ENCODE measurements at regions not wholly inside any gene's neighbourhood (a gene's known extent, or its start where the extent isn't known, plus 50 kb on each side); places are given as distances from the start of the nearest gene placed in this dataset.

DNA sequence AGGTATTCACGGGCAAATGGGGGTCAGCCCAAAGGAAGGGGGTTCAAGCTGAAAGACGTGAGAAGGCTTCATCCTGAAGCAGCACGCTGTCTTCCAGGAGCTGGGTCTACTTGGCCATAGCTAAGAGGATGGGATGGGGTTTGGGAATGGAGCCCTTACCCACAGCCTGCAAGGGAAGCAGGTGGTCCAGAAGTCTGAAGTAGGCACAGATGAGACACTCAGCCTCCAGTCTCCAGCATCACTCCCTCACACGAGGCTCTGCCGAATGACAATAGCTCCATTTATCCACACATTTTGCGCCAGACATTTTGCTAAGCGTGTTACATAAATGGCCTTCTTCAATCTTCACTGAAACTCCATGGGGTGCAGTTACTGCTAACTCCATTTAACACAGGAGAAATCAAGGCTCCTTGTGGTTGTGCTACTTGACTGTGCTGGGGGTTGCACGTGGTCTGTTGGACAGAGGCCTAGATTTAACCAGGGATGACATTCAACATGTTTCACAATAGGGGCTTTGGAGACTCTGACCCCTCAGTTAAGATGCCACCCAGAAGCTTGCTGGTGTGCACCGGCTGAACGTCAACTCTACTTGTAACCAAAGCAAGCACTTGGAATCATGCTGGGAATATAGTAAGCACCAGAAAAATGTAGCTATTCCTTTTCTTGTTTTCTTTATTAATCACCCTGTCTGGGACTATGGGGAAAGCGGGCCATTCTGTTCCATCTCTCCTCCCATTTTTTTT, 85.3 kb downstream of the FAM241B start:
- ATAC-seq (peak; percentile 86), DNase-seq (ENCODE audit: low spot score) (no peak)
- intact Hi-C loops (cut with DNase I), result no loop called here

DNA sequence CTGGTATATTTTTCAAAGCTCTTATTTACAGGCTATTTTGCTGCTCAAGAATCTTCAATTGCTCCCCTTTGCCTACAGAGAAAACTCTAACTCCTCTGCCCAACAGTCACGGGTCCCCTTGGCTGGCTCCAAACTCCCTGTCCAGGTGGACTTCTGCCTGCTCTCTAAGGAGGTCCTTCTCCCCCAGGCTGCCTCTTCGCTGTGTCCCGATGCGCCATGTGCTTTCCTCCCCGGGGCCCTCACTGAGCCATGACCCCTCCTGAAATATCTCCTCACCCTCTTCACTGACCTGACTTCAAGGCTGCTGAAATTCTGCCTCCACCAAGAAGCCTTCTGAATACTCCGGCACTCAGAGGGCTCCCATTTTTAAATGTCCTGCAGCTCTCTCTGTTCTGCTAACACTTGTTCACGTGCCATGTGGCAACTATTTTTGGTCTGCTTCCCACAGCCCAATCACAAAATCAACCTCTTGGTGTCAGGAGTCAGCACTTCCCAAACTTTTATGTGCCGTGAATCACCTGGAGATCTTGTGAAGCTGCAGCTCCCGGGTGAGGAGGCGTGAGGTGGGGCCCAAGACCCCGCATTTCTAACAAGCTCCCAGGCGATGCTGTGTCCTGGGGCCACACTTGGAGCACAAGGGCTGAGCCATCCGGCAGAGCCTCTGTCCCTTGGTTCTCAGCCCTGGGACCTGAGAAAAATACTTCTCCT, 85.7 kb upstream of the COL13A1 start:
- DNase-seq (ENCODE audit: low spot score) (no peak), ATAC-seq (no peak)
- intact Hi-C loops (cut with DNase I), result loop anchor here (2.0 kb wide), 1 partner anchor 65 kb away; no protein-coding TSS in a partner anchor

DNA sequence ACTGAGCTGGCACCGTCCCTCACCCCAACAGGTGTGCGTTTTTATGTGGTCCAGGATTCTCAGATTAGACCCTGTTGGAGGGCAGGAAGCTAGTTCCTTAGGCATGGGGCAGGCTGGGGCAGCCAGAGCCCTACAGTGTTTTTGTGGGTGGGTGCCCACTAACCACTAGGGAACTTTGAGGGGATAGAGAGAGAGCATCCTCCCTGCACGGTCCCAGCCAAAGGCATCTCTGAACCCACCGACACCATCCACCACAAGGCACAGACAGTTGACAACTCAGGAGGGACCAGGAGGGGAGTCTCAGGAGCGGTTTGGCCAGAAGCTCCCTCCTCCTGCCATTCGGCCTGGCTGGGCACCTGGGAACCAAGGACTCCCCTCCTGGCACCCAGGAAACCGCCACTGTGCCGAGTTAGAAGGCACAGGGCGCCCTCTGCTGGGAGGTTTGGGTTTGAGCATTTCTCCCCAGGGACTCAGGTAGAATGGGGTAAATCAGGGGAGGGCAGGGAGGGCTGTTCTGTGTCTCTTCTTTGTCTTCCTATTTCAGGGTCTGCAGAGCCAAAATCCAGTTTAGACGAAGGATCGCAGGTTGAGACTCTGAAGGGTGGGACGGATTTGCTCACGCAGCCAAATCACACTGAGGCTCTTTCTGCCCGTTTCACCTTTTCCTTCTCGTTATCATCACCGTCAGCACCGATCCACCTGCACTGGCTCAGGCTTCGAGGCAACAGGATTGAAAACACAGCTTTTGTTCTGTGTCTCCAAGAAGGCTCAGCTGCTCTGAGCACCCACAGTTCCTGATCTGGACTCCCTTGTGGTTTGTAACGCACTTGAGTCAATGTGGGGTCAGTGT, 84.8 kb upstream of the COL13A1 start:
- no peak for ATAC-seq
- intact Hi-C loops (cut with DNase I), result loop anchor here (2.0 kb wide), 1 partner anchor 66 kb away; no protein-coding TSS in a partner anchor
- no peak for DNase-seq (ENCODE audit: low spot score)

DNA sequence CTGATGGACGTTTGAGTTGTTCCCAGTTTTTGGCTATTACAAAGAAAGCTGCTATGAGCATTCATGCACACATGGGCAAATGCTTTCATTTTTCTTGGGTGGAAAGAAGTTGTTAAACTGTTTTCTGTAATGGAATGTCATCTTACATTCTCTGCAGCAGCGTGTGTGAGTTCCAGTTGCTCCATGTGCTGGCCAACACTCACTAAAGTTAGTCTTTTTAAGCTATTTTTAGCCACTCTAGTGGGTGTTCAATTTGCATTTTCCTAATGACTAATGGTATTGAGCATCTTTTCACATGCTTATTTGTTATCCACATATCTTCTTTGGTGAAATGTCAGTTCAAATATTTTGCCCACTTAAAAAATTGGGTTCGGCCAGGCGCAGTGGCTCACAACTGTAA, 82.8 kb upstream of the COL13A1 start:
- ATAC-seq (no peak), DNase-seq (ENCODE audit: low spot score) (no peak)
- intact Hi-C loops (cut with DNase I), result no loop called here

DNA sequence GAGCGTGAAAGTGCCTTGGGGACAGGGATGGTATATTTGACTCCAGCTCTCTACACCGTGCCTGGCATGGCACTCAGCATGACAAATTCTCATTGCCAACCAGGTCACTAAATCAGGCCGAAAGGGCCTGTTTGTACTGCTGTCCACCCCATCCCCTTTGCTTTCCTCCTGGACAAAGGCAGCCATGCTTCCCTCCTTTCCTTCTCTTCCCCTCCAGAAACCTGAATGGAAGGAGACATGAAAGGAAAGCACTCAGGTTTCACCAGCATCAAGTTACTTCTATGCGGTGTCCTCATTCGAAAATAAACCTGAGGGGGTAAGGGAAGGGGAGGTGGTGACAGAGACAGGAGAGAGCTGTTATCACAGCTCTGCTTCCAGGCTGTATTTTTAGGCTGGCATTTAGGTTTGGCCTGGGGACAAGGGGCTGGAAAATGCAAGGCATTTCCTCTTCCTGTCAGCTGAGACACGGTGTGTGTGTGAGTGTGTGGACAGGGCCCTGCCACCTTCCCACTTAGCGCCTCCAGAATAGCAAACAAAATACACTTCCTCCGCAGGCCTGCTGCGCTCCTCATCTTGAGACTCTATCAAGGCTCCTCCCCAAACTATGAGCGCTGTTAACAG, 79.9 kb upstream of the COL13A1 start:
- DNase-seq (ENCODE audit: low spot score) (no peak), ATAC-seq (peak; percentile 20)

DNA sequence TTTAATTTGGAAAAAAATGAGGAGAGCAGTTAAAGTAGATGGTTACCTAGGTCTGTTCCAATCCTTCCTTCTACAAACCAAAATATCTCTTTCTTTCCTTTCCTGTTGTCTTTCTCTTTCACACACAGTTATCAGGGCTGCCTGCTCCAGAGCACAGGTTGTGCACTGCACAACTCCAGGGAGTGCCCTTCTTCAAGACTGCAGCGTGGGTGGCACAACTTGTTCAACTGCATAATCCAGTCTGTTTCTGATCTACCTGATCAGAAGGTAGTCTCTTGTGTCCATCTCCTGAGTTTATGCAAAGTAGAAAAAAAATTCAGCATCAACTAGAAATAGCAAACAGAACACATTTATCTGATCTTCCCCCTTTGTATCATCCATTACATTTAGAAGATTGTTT, 78.1 kb upstream of the COL13A1 start:
- DNase-seq (ENCODE audit: low spot score) (no peak), ATAC-seq (no peak)
- intact Hi-C loops (cut with DNase I), result no loop called here

More for the DNA sequence above, 79.9 kb upstream of the COL13A1 start:
- intact Hi-C loops (cut with DNase I), result no loop called here

DNA sequence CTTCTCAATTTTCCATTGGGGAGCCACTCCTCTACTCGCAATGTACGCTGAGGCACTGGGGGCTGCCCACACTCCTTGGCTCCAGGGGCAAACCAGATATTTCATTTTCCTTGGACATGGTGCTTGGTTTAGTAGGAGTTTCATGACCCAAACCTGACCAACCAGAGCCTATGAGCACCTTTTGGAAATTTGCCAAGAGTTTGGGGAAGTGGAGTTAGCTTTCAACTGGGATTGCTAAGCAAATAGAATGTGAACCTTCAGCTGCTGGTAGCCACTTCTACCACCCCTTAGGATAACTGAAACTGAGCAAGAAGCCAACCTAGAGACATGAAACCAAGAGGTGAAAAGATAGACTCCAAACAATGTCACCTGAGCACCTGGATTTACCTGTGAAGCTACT, 74.9 kb upstream of the COL13A1 start:
- ATAC-seq (no peak), DNase-seq (ENCODE audit: low spot score) (no peak)
- intact Hi-C loops (cut with DNase I), result no loop called here

DNA sequence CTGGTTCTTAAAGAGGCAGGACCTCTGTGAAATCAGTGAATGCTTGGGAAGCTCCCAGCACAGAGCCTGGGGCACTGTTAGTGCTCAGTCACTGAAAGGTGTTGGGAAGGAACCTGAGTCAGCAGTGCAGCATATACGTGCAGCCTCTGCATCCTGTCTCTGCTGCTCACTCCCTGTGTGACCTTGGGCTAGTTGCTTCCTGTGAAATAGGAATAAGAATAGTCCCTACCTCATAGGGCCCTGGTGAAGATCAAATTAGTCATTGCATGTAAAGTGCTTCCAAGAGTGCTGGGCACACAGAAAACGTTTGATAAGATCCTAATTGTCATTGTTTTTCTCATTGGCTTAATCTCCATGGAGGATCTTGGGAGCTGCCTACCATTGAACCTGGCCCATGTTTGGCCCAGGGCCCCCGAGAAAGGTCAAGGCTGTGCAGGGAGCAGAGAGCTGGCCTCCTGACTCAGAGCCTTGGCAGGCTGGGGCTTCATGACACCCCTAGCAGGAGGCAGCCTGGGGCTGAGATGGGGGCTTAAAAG, 73.3 kb upstream of the COL13A1 start:
- DNase-seq (ENCODE audit: low spot score), result no peak
- intact Hi-C loops (cut with DNase I), result no loop called here
- no peak for ATAC-seq

DNA sequence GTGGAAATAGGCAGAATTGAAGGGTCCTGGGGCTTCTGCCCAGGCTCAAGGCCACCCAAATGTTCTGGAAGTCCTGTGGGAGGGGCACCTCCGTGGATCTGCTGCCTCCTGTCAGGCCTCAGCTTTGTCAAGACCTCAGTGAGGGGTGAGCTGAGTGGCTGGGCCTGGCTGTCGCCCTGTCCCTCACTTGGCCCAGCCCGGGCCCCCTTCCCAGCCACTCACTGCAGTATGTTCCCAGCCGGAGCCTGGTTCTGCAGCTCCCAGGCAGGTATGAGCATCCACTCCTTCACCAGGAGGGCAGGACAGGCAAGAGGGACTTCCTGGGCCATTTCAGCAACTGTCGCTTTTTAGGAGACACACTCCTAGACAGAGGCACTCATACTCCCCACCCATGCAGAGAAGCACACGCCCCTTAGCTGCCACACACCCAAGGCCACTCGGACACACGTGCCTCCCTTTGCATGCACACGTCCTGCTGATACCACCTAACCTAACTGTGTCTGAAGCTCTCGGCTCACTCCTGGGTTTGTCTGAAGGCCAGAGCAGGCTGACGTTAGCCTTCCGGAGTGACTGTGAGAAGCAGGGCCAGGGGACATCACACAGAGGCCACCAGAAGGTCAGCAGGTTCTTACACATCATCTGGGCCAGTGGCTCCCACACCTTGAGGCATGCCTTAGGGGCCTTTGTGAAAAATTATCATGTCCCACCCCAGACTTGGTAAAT, 72.2 kb upstream of the COL13A1 start:
- intact Hi-C loops (cut with DNase I), result no loop called here
- ATAC-seq (no peak), DNase-seq (ENCODE audit: low spot score) (peak; percentile 26)

DNA sequence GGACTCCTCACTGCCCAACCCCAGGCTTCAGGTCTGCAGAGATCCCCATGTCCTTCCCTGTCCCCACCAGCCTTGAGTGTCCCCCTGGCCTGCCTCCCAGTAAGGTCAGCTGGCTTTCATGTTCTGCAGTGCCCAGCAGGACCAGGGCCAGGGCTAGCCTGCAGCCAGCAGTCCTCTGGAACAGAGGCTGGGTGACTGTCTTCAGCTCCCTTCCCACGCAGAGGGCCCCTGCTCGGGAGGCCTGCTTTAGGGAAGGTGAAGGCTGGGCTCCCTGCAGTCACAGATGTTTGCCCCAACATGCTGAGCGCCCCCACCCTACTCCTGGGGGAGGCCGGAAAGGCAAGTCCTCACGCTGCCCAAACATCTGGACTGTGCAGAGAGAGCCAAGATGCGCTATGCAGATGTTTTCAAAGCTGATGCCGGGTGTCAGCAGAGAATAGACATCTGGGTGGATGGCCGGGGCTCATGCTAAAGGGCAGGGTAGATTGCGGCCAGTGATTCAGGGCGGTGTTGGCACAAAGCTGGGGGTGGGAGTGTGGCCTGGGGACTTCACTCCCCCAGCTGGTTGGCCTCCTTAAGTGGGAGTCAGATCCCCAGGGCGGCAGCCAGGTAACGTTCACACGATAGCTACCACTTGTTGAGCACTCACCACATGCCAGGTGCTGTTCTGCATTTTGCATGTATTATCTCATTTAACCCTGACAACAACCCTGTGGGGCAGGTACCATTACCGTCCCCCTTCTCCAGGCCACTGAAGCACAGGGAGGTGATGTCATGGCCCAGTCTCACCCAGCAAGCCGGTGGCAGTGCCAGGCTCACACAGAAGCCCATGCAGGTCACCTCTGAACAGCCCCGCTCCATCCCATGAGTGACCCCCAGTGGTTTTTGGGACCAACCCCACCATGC, 71.2 kb upstream of the COL13A1 start:
- intact Hi-C loops (cut with DNase I), result no loop called here
- DNase-seq (ENCODE audit: low spot score), result peak; percentile 54
- peak; percentile 69 for ATAC-seq

DNA sequence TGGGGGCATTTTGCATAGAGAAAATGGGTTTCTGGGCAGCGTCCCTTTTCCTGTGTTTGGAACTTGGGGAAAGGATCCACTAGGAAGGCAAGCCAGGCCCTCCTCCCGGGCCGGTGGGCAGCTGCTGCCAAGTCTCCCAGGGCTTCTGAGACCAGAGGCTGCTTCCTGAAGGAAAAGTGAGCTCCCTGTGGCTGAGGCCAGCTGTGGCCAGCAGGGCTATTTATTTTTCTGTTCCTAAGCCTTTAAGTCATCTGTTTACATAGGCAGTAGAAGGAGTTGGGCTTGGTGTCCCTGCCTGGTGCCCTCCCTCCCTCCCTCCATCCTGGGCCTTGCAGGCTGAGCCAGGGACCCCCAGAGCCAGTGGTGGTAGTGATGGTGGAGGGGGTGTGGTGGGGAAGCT, 70.5 kb upstream of the COL13A1 start:
- DNase-seq (ENCODE audit: low spot score), result no peak
- ATAC-seq, result peak; percentile 46
- intact Hi-C loops (cut with DNase I), result no loop called here

DNA sequence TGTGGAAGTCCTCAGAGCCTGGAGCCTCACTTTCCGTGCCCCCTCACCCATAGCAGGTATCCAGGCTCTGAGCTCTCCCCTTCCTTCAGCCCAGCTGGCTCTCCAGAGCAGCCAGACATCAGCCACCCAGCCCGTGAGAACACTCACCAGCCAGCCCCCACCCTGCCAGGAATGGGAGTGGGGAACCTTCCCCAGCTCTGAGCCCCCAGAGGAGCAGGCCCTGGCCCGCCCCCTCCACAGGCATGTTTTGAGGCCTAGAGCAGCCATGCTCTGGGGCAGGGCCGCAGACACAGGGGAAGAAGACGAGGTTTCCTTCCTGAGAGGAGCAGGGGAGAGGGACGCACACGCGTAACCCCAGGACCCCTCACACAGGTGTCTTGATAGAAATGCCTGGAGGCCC, 70.0 kb upstream of the COL13A1 start:
- DNase-seq (ENCODE audit: low spot score), result no peak
- intact Hi-C loops (cut with DNase I), result no loop called here
- ATAC-seq, result no peak

DNA sequence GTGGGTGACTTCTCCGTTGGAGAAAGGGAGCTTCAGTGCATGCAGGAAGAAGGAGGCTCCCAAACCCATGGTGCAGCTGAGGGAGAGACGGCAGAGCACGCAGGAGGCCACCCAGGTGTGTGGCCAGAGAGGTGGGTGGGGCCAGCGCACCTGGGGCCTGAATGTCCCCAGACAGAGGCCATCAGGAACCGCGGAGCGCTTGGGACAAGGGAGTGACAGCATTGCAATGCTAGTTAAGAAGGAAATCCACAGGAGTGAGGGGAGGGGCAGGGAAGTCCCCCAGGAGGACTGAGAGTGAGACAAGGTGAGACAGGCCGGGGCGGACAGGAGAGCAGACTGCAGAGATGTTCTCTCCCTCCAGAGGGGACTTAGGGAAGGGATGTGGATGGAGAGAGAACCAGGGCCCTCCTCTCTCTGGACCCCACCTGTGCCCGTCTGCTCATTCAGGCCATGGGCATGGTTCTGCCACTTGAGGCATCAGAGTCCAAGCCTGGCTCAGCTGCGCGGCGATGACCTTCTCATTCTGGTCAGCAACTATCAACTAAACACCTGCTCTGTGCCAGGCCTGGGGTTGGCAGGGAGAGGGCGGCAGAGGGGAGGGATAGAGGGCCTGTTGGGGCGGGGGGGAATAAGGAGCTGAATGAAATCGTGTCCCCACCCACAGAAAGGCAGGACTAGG, 69.4 kb upstream of the COL13A1 start:
- intact Hi-C loops (cut with DNase I), result no loop called here
- peak; percentile 53 for DNase-seq (ENCODE audit: low spot score)
- ATAC-seq, result no peak

DNA sequence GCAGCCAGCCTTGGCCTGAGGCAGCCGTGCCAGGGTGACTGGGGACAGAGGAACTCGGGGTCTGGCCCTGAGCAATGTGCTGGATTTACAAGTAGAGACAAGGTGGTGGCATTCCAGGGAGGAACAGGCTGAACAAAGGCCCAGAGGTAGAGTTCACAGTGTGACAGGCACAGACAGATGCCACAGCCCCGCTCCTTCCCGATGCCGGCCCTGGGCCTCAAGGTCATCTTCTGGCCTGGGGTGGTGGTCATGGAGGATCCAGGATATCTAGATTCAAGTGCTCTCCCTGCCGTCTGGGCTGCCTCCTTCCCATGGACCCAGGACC, 68.9 kb upstream of the COL13A1 start:
- no peak for DNase-seq (ENCODE audit: low spot score)
- intact Hi-C loops (cut with DNase I), result no loop called here
- no peak for ATAC-seq

DNA sequence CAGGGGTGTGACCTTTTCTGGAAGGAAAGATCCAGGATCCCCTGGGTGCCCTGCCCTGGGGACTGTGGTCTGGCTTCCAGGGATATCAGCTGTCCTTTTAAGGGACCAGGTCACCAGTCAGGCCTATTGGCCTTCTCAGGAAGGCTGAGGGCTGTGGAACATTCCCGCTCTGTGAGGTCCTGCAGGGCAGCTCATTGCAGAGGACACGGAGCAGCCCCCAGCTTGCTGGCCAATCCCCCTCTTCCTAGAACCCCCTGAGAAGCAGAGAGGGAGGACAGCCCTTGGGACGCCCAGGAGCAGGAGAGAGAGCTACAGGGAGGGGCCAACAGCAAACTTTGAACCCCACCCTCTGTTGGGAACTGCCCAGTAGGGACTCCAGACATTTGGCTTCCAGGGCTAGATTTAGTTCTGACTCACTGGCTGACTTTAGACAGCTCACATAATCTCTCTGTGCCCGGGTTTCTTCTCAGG, 67.9 kb upstream of the COL13A1 start:
- ATAC-seq (no peak), DNase-seq (ENCODE audit: low spot score) (peak; percentile 19)
- intact Hi-C loops (cut with DNase I), result no loop called here

DNA sequence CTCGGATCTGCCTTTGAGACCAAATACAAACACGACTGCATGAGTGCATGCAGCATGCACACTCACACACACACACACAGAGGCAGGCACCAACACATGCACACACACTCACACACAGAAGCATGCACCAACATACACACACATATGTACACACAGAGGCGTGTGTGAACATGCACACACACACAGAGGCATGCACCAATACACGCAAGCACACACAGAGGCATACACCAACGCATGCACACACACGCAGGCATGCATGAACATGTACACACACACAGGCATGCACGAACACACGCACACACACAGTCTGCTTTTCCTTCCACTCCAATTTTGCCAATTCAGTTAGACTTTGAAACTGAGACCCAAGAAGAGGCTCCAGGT, 67.3 kb upstream of the COL13A1 start:
- ATAC-seq (no peak), DNase-seq (ENCODE audit: low spot score) (no peak)
- intact Hi-C loops (cut with DNase I), result no loop called here

Data from sciatic nerve (tissue), 2 donors.